ENCODE measurements at regions not wholly inside any gene's neighbourhood (a gene's known extent, or its start where the extent isn't known, plus 50 kb on each side); places are given as distances from the start of the nearest gene placed in this dataset.

DNA sequence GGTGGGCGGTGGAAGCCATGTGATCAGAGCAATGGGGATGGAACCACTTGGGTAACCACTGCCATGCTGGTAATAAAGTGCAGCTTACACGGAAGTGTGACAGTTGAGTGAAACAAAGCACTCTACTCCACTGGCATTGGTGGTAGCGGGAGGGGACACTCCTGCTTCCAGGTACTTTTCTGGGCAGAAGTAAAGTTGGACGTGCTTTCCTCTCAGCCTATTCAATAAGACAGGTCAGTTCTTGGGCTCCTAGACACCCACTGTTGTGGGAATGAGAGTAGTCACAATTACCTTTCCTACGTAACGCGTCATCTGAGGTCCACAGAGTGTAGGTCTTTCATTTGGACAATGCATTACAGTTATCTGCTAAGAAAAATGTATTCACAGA is 51.7 kb upstream of the CHD2 start (continued):
- TF ChIP-seq, protein P1, sequence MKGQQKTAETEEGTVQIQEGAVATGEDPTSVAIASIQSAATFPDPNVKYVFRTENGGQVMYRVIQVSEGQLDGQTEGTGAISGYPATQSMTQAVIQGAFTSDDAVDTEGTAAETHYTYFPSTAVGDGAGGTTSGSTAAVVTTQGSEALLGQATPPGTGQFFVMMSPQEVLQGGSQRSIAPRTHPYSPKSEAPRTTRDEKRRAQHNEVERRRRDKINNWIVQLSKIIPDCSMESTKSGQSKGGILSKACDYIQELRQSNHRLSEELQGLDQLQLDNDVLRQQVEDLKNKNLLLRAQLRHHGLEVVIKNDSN (IDR thresholded peaks at IDR 0.05; ENCODE audit: borderline replicate concordance, extremely low read length, insufficient read depth, low read depth, low read length): no peak
- no peak for TF ChIP-seq TCF3 (IDR thresholded peaks at IDR 0.05; ENCODE audit: borderline replicate concordance, insufficient read depth, low read depth, low read length)
- TF ChIP-seq, protein P2, sequence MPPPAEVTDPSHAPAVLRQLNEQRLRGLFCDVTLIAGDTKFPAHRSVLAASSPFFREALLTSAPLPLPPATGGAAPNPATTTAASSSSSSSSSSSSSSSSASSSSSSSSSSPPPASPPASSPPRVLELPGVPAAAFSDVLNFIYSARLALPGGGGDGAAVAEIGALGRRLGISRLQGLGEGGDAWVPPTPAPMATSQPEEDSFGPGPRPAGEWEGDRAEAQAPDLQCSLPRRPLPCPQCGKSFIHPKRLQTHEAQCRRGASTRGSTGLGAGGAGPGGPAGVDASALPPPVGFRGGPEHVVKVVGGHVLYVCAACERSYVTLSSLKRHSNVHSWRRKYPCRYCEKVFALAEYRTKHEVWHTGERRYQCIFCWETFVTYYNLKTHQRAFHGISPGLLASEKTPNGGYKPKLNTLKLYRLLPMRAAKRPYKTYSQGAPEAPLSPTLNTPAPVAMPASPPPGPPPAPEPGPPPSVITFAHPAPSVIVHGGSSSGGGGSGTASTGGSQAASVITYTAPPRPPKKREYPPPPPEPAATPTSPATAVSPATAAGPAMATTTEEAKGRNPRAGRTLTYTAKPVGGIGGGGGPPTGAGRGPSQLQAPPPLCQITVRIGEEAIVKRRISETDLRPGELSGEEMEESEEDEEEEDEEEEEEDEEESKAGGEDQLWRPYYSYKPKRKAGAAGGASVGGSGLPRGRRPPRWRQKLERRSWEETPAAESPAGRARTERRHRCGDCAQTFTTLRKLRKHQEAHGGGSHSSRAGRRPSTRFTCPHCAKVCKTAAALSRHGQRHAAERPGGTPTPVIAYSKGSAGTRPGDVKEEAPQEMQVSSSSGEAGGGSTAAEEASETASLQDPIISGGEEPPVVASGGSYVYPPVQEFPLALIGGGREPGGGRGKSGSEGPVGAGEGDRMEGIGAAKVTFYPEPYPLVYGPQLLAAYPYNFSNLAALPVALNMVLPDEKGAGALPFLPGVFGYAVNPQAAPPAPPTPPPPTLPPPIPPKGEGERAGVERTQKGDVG (CRISPR knock-in tag; IDR thresholded peaks at IDR 0.05): no peak
- no peak for TF ChIP-seq NFYA (IDR thresholded peaks at IDR 0.05; ENCODE audit: borderline replicate concordance, low read depth, low read length)
- no peak for TF ChIP-seq PAX5 (IDR thresholded peaks at IDR 0.05; ENCODE audit: borderline replicate concordance, low read depth, low read length)
- TF ChIP-seq KLF5 (IDR thresholded peaks at IDR 0.05; ENCODE audit: partially characterized antibody): no peak
- no peak for TF ChIP-seq FOXM1 (IDR thresholded peaks at IDR 0.05; ENCODE audit: low read depth, low read length)
- no peak for TF ChIP-seq RELA (IDR thresholded peaks at IDR 0.05; ENCODE audit: borderline replicate concordance, partially characterized antibody)
